ENCODE measurements at regions not wholly inside any gene's neighbourhood (a gene's known extent, or its start where the extent isn't known, plus 50 kb on each side); places are given as distances from the start of the nearest gene placed in this dataset.

- ATAC-seq (replicated peaks) (no peak), DNase-seq (no peak)
- Mint-ChIP-seq H3K36me3 (ENCODE audit: insufficient read depth) (no peaks in the 10 kb centered on the region), H3K27ac (no peak overlapping the region), H3K4me1 (ENCODE audit: low read depth in 2 of 2) (no peaks in the 10 kb centered on the region), H3K4me3 (no peak overlapping the region), H3K9me3 (peaks cover 3 to 20% of the 10 kb centered on the region in 2 donors), H3K27me3 (no peaks in the 10 kb centered on the region)
Observed at GRCh38 chr2:163343316-163343715, 392.5 kb downstream of the FIGN start.

GRCh38 chr2:163341426-163341825 is 394.4 kb downstream of the FIGN start:
- H3K9me3 Mint-ChIP-seq: peaks cover 5 to 27% of the 10 kb centered on the region in 2 donors
- no peaks in the 10 kb centered on the region for H3K4me1 Mint-ChIP-seq (ENCODE audit: low read depth in 2 of 2)
- H3K4me3 Mint-ChIP-seq: no peak overlapping the region
- ATAC-seq (replicated peaks): no peak
- no peaks in the 10 kb centered on the region for H3K27me3 Mint-ChIP-seq
- H3K36me3 Mint-ChIP-seq (ENCODE audit: insufficient read depth): no peaks in the 10 kb centered on the region
- DNase-seq: no peak
- no peak overlapping the region for H3K27ac Mint-ChIP-seq

- no peak for ATAC-seq (replicated peaks)
- H3K4me3 Mint-ChIP-seq: no peak overlapping the region
- DNase-seq: no peak
- H3K27ac Mint-ChIP-seq: no peak overlapping the region
- H3K4me1 Mint-ChIP-seq (ENCODE audit: low read depth in 2 of 2): no peaks in the 10 kb centered on the region
- no peaks in the 10 kb centered on the region for H3K27me3 Mint-ChIP-seq
- H3K9me3 Mint-ChIP-seq: peaks cover 5 to 37% of the 10 kb centered on the region in 2 donors
- no peaks in the 10 kb centered on the region for H3K36me3 Mint-ChIP-seq (ENCODE audit: insufficient read depth)
Observed at GRCh38 chr2:163338270-163338669, 397.5 kb downstream of the FIGN start.

GRCh38 chr2:163324677-163325076 is 411.1 kb downstream of the FIGN start:
- H3K4me3 Mint-ChIP-seq: no peak overlapping the region
- H3K36me3 Mint-ChIP-seq (ENCODE audit: insufficient read depth): no peaks in the 10 kb centered on the region
- H3K27ac Mint-ChIP-seq: no peak overlapping the region
- peaks cover 0 to 3% of the 10 kb centered on the region in 2 donors for H3K9me3 Mint-ChIP-seq
- DNase-seq (no peak), ATAC-seq (replicated peaks) (no peak)
- no peaks in the 10 kb centered on the region for H3K4me1 Mint-ChIP-seq (ENCODE audit: low read depth in 2 of 2)
- no peaks in the 10 kb centered on the region for H3K27me3 Mint-ChIP-seq

- ATAC-seq (replicated peaks): no peak
- no peak for DNase-seq
- H3K27ac Mint-ChIP-seq: no peak overlapping the region
- H3K9me3 Mint-ChIP-seq: peaks cover 13 to 15% of the 10 kb centered on the region in 2 donors
- H3K27me3 Mint-ChIP-seq: no peaks in the 10 kb centered on the region
- no peak overlapping the region for H3K4me3 Mint-ChIP-seq
- H3K36me3 Mint-ChIP-seq (ENCODE audit: insufficient read depth): no peaks in the 10 kb centered on the region
- H3K4me1 Mint-ChIP-seq (ENCODE audit: low read depth in 2 of 2): no peaks in the 10 kb centered on the region
Observed at GRCh38 chr2:163319006-163319405, 416.8 kb downstream of the FIGN start.

- Mint-ChIP-seq H3K36me3 (ENCODE audit: insufficient read depth) (no peaks in the 10 kb centered on the region), H3K4me3 (no peak overlapping the region), H3K27me3 (no peaks in the 10 kb centered on the region)
Observed at GRCh38 chr2:163314712-163315111, 421.1 kb downstream of the FIGN start.

GRCh38 chr2:163312713-163313112 is 423.1 kb downstream of the FIGN start:
- ATAC-seq (replicated peaks) (no peak), DNase-seq (no peak)
- H3K4me3 Mint-ChIP-seq: no peak overlapping the region
- H3K27me3 Mint-ChIP-seq: no peaks in the 10 kb centered on the region
- no peak overlapping the region for H3K27ac Mint-ChIP-seq
- no peaks in the 10 kb centered on the region for H3K36me3 Mint-ChIP-seq (ENCODE audit: insufficient read depth)
- H3K4me1 Mint-ChIP-seq (ENCODE audit: low read depth in 2 of 2): no peaks in the 10 kb centered on the region
- H3K9me3 Mint-ChIP-seq: peaks cover under 1 to 5% of the 10 kb centered on the region in 2 donors

More at GRCh38 chr2:163314712-163315111, 421.1 kb downstream of the FIGN start:
- Mint-ChIP-seq H3K27ac (no peak overlapping the region), H3K4me1 (ENCODE audit: low read depth in 2 of 2) (no peaks in the 10 kb centered on the region), H3K9me3 (peaks cover 12 to 15% of the 10 kb centered on the region in 2 donors)
- ATAC-seq (replicated peaks) (no peak), DNase-seq (no peak)

GRCh38 chr2:163306647-163307046 is 429.2 kb downstream of the FIGN start:
- no peaks in the 10 kb centered on the region for H3K4me1 Mint-ChIP-seq (ENCODE audit: low read depth in 2 of 2)
- H3K9me3 Mint-ChIP-seq: peaks cover 5 to 10% of the 10 kb centered on the region in 2 donors
- H3K4me3 Mint-ChIP-seq: no peak overlapping the region
- no peaks in the 10 kb centered on the region for H3K36me3 Mint-ChIP-seq (ENCODE audit: insufficient read depth)
- H3K27ac Mint-ChIP-seq: no peak overlapping the region
- ATAC-seq (replicated peaks) (no peak), DNase-seq (no peak)
- no peaks in the 10 kb centered on the region for H3K27me3 Mint-ChIP-seq

GRCh38 chr2:163302141-163302540 is 433.7 kb downstream of the FIGN start:
- ATAC-seq (replicated peaks): no peak
- H3K27me3 Mint-ChIP-seq: no peaks in the 10 kb centered on the region
- no peak overlapping the region for H3K27ac Mint-ChIP-seq
- no peaks in the 10 kb centered on the region for H3K36me3 Mint-ChIP-seq (ENCODE audit: insufficient read depth)
- no peaks in the 10 kb centered on the region for H3K4me1 Mint-ChIP-seq (ENCODE audit: low read depth in 2 of 2)
- no peak overlapping the region for H3K4me3 Mint-ChIP-seq
- H3K9me3 Mint-ChIP-seq: peaks cover 0 to 10% of the 10 kb centered on the region in 2 donors
- DNase-seq: no peak

- no peak overlapping the region for H3K4me3 Mint-ChIP-seq
- no peak for DNase-seq
- no peaks in the 10 kb centered on the region for H3K4me1 Mint-ChIP-seq (ENCODE audit: low read depth in 2 of 2)
- H3K27ac Mint-ChIP-seq: no peak overlapping the region
- peaks cover 4 to 10% of the 10 kb centered on the region in 2 donors for H3K9me3 Mint-ChIP-seq
- no peaks in the 10 kb centered on the region for H3K27me3 Mint-ChIP-seq
- no peaks in the 10 kb centered on the region for H3K36me3 Mint-ChIP-seq (ENCODE audit: insufficient read depth)
- no peak for ATAC-seq (replicated peaks)
Observed at GRCh38 chr2:163291790-163292189, 444.0 kb downstream of the FIGN start.

GRCh38 chr2:163281717-163282116 is 443.1 kb upstream of the KCNH7 start:
- no peaks in the 10 kb centered on the region for H3K36me3 Mint-ChIP-seq (ENCODE audit: insufficient read depth)
- DNase-seq (no peak), ATAC-seq (replicated peaks) (no peak)
- H3K9me3 Mint-ChIP-seq: peaks cover 0 to 13% of the 10 kb centered on the region in 2 donors
- H3K27ac Mint-ChIP-seq: no peak overlapping the region
- no peaks in the 10 kb centered on the region for H3K27me3 Mint-ChIP-seq
- H3K4me3 Mint-ChIP-seq: no peak overlapping the region
- H3K4me1 Mint-ChIP-seq (ENCODE audit: low read depth in 2 of 2): no peaks in the 10 kb centered on the region

- H3K9me3 Mint-ChIP-seq: peaks cover 12 to 20% of the 10 kb centered on the region in 2 donors
- no peak overlapping the region for H3K4me3 Mint-ChIP-seq
- no peak overlapping the region for H3K27ac Mint-ChIP-seq
- no peaks in the 10 kb centered on the region for H3K36me3 Mint-ChIP-seq (ENCODE audit: insufficient read depth)
- ATAC-seq (replicated peaks) (no peak), DNase-seq (no peak)
- no peaks in the 10 kb centered on the region for H3K4me1 Mint-ChIP-seq (ENCODE audit: low read depth in 2 of 2)
- no peaks in the 10 kb centered on the region for H3K27me3 Mint-ChIP-seq
Observed at GRCh38 chr2:163269374-163270021, 430.9 kb upstream of the KCNH7 start.

- Mint-ChIP-seq H3K36me3 (ENCODE audit: insufficient read depth) (no peaks in the 10 kb centered on the region), H3K4me3 (no peak overlapping the region), H3K4me1 (ENCODE audit: low read depth in 2 of 2) (no peaks in the 10 kb centered on the region), H3K27ac (no peak overlapping the region), H3K9me3 (peaks cover 0 to 5% of the 10 kb centered on the region in 2 donors), H3K27me3 (no peaks in the 10 kb centered on the region)
- ATAC-seq (replicated peaks) (no peak), DNase-seq (no peak)
Observed at GRCh38 chr2:163266772-163267171, 428.2 kb upstream of the KCNH7 start.

- ATAC-seq (replicated peaks) (no peak), DNase-seq (no peak)
- H3K4me1 Mint-ChIP-seq (ENCODE audit: low read depth in 2 of 2): no peaks in the 10 kb centered on the region
- H3K4me3 Mint-ChIP-seq: no peak overlapping the region
- no peaks in the 10 kb centered on the region for H3K36me3 Mint-ChIP-seq (ENCODE audit: insufficient read depth)
- peaks cover 0 to 5% of the 10 kb centered on the region in 2 donors for H3K9me3 Mint-ChIP-seq
- no peaks in the 10 kb centered on the region for H3K27me3 Mint-ChIP-seq
- H3K27ac Mint-ChIP-seq: no peak overlapping the region
Observed at GRCh38 chr2:163265562-163265961, 427.0 kb upstream of the KCNH7 start.
